Stimulated activated CD8-positive, alpha-beta memory T cell treated with anti-CD3 and anti-CD28 coated beads, Interleukin-7, amount 100 ng/mL, for 1 hour (primary cell): ENCODE measurements at regions not wholly inside any gene's neighbourhood (a gene's known extent, or its start where the extent isn't known, plus 50 kb on each side); places are given as distances from the start of the nearest gene placed in this dataset.

Experiments
- DNase-seq, 2 donors: peaks; one replicate each; pipeline ENCODE4 v3.0.0-alpha.2; 2020; ENCODE audit warnings: low read depth in 2 of 2

DNA sequence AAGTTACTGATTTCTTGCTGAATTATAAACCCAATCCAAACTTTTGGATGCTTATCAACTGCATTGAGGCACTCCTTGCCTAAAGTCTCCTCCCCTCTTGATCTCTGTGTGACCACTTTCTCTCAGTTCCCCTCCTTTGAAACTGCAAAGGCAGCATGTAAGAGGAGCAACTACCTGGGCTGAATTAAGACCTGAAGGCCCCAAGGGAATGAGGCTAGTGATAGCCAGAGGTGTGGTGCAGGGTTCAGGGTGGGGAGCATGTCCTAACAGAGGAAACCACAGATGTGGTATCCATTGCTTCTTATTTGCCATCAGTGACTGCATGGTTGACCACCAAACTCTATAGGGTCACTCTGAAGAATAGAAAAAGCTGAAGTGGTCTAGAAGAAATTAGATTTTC, 557.9 kb downstream of the TNS1 start:
- DNase-seq = no peak

DNA sequence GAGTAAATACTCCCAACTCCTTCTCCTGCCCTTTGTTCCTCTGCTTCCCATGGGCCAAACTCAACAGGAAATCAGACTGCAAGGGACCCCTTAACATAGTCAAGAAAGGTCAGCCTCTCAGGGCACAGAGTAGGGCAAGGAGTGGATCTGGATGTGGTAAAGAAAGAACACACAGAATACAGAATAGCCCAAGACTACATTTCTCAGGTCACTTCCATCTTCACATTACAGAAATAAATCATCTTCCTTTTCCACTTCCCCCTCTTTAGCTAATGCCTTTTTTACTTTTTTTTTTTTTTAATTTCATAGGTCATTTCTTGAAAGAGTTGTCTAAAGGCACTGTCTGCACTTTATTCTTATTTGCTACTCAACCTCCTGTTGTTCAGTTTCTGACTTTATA, 558.3 kb downstream of the TNS1 start:
- no peak for DNase-seq

DNA sequence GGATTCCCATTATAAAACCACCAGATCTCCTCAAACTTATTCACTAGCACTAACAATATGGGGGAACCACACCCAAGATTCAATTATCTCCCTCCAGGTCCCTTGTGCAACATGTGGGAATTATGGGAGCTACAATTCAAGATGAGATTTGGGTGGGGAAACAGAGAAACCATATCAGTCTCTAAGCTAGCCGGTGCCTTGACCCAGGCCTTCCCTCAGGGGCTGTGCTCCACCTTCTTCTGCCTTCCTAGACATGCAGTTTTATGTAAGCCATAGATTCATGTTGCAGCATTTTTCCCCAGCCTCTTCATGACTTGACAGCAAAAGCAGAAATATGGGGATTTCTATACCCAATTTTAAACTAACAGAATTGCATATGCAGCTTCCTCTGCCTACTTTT, 559.2 kb downstream of the TNS1 start:
- no peak for DNase-seq

DNA sequence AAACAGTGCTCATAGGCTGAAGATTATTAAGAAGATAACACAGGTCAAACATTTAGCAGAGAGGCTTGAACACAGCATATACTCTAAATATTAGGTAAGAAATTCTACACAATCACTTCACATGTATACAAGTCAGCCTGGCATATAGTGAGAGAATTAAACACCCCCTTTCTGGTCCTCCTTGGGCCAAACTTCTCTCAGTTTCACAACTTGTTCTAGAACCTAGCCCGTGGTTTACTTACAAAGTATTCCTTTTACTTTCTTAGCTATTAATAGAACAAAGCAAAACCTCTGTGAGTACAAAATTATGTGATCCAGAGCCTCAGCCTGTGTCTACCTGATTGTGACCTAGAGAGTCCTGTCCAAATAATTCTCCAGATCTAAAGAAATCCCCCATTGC, 562.8 kb downstream of the TNS1 start:
- no peak for DNase-seq

DNA sequence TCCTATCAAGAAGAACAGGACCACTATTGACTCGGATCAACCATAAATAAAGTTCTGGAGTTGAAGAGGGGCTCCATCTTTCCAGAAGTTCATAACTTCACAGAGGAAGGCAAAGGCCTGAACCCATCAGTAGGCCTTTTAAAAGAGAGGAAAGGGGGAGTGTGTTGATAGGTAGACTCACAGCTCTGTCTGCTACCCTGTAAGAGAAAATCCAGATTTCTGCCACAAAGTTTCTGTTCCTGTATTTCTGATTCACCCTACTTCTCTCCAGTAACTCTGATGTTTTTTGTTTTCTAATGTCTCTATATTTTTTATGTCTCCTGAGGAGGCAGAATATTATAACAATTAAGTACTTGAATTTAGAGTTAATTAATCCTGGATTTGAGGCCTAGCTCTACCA, 564.0 kb downstream of the TNS1 start:
- no peak for DNase-seq

DNA sequence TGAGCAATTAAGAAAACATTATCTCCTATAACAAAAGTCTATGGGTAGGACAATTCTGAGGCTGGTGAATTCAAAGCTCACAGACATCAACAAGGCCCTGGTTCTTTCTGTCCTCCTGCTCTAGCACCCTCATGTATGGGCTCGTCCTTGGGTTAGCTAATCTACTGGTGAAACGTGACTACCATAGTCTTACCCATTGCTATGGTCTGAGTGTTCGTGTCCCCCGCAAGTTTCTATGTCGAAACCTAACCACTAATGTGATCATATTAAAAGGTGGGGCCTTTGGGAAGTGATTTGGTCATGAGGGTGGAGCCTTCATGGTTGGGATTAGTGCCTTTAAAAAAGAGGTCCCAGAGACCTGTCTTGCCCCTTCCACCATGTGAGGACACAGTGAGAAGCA, 564.7 kb downstream of the TNS1 start:
- no peak for DNase-seq

DNA sequence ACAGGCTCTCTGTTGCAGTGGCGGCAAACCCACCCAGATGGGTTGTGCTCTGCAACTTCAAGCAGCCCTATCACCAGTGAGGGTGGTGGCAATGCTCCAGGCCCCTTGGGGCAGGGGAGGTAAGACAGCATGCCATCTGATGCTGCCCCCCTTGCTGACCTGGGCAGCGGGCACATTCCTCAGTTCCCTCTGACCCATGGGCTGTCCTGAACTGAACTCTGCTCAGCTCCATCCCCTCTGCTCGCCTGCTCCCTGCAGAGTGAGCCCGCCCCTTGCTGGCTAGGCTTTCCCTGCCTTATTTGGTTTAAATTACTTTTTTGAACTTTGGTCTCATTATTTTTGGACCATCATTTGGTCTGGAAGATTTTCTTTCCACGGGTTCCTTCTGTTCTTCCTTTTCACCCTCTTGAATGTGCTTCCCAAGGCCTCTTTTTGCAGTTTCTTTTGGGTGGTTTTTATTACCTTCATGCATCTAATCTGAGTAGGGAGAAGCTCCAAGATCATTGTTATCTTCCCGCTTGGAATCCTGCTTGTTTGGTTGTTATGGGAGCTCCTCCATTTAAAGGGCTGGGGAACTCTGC, 565.4 kb downstream of the TNS1 start:
- no peak for DNase-seq

DNA sequence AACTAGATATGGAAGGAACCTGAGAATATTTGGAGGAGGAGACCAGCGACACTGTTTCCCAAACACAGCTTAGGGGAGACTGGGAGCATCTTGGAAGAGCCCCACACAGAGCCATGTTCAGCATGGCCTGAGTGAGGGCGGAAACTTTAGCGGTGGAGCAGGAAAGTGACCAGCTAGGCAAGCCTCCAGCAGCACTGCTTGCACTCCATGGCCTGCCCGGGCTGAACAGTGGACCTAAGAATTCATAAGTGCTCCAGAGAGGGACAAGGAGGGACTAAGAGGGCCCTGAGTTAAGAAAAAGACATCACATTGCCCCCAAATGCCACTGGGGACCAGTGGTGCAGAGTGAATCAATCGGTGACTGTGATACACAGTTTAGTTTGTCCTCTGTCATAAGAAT, 566.4 kb downstream of the TNS1 start:
- no peak for DNase-seq

DNA sequence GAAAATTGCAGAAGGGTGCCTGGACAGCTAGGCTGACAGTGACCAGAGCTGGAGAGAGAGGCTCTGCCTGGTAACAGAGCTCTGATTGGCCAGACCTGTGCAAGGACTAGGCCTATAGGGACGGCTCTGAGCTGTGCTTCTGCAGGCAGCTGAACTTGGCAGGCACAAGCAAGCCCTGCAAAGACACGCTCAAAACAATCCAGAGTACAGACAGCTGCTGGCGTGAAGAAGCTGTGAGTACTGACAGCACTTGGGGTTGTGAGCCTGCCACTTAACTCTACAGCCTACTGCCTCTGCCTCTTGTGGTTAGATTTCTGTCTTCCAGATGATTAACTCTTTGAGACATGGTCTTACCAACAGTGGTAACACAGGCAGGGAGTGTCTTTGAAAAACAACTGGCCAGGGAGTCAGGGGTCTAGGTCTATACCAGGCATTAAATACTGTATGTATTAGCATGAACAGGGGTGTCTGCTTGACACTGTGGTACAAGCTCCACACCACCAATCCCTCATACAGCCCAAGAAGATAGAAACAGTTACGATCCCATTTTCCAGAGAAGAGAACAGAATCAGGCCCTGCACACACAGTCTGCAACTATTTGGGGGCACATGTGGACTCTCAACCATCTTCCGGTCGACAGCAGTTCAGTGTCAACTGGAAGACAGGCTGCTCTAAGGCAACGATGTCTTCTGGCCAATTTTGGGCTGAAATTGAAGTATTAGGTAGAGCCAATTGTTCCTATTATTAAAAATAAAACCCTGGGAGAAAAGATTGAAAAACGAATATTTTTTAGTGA, 568.4 kb downstream of the TNS1 start:
- DNase-seq = no peak

DNA sequence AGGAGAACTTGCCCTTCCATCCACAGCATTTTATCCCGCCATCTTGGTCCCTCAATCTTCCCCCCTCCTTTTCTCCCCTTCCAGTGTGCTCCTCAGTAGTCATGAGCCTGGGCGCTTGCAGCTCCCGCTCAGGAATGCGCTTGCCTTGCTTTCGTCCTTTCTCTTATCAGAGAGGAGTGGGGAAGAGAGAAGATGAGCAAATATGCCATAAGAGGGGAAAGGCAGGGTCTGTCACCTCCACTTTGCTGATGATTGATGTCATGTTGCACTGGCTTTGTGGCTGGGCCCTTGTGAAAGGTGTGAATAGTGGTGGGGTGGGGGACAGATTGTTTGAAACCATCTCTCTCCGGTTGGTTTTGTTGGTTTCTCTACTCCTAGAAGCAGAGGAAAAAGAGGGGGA, 569.3 kb downstream of the TNS1 start:
- DNase-seq = no peak

DNA sequence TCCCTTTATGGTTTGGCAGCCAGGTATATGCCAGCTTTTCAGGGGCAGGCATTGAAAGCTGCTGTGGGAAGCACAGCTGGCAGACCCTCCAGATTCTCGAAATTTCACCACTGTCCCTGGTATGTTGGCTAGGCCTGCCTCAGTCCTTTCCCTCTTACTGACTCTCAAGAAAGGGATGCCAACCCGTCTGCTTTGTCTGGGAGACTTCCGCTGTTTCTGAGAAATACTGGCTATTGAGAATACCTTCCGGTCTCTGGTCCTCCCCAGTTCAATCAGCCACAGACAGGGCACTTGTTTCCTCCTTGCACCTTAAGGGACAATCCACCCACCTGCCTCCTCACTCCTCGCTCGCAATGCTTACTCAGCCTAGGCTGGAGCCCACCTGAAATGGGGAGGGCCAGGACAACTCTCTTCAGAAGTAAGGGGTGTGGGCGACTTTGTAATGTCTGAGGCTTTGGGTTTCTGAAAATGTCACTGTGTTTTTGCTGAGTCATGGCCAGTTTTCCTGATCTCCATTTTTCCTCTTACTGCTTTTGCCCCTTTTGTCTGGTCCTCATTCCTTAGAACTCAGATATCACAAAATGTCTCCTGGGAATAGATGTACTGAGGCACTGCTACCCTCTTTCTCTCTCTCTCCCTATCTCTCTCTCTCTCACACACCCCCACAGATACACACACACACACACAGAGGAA, 571.1 kb downstream of the TNS1 start:
- no peak for DNase-seq

DNA sequence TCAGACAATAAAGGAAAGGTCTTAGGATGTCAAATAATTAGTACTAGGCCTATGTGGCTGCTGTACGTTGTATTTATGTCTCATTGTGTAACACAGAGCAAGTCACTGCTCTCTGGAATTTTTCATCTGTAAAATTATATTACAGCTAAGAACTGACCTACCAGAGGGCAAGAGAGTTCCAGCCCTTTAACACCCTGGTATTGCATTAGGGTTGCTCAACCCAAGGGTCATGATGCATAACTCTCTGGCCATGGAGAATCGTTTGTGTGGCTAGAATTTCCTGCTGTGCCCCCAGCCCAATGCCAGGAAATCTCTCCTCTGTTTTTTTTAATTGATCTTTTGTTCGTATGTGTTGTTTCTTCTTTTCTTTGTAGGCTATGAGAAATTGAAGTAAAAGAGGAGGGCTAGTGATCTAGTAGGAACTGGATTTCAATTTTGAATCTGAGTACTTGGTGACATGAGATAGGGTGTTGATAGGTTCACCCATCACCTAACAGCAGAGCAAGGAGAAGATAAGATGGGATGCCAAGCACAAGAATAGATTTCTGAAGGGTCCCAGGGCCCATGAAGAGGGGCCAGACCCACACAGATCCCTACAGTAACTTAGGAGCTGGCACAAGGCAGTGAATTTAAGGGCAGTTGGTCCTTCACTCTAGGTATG, 571.2 kb upstream of the TNP1 start:
- DNase-seq = no peak

DNA sequence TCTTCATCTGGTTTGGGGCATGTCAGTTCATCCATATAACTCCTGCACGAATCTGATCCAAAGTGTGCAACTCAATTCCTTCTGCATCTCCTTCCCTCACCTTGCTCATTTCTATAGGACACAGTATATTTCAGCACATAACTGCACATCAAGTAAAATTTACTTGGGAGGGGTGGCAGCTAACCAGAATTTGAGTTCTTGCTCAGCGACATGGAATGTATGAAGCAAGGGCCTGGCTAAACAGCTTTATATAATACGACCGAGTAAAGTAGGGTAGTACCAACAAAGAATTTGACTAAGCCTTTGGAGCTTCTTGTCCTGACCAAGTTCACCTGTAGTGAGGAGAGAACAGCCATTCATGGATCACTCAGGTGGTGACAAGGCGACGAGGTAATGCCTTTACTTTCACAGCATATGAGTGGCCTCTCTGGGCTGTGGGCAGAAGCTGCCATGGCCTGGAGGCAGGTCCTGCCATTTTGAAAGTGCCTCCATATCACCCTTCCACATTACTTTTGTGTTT, 570.2 kb upstream of the TNP1 start:
- DNase-seq = no peak

DNA sequence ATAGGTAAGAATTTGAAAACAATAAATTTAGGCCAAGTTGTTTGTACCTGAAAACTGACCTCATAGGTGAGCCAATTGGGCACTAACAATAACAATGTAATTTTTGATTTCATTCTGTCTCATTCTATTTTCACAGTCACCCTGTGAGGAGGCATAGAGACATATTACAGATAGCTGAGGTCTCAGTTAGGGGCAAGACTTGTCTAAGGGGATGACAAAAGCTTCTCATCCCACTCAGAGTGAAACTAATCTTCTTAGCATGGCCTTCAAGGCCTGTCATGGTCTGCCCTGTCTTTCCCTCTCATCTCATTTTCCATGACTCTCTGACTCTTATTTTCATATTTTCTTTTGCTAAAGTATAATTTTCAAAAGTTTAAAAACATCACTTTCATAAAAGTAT, 562.0 kb upstream of the TNP1 start:
- no peak for DNase-seq

DNA sequence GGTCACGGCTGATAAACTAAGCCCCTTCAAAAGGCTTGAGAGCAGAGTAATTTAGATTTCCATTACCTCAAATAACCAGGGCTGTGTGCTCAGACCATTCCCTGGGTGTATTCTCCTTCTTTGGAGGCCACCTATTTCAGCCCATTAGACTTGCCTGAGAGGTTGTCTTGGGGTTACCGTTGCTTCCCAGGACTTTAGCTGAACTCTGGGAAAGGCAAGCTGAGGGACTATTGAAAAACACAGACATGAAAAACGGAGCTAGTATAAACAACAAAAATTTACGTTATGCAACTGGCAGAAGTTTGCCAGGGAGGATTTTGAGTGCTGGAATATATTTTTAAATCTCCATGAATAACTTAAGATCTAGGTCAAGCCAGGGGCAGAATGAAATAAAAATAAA, 561.0 kb upstream of the TNP1 start:
- no peak for DNase-seq

DNA sequence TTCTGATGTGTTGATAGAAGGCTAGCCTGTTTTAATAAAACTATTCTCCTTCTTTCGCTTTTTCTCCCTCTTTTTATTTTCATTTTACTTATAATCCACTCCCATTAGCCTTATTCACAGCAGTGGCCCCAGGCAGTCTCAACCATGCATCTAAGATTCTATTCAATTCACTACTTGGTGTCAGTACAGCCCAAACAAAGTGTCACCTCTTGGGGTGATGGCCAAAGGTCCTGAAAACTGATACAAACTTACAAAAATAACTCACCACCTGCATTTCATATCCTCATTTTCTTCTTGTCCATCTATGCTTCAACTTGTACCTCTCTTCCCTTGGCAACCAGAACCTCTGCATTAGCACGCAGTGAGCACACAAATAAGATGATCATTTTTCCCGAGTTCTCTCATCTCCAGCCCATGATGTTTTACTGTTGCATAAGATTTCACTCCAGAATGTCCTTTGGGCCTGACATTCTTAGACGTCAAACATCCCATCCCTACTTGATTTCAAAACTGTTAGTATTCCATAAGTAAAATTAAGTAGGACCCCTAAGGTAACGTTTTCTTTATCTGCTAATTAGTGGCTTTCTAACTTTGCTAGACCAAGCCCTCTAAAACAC, 559.3 kb upstream of the TNP1 start:
- no peak for DNase-seq

DNA sequence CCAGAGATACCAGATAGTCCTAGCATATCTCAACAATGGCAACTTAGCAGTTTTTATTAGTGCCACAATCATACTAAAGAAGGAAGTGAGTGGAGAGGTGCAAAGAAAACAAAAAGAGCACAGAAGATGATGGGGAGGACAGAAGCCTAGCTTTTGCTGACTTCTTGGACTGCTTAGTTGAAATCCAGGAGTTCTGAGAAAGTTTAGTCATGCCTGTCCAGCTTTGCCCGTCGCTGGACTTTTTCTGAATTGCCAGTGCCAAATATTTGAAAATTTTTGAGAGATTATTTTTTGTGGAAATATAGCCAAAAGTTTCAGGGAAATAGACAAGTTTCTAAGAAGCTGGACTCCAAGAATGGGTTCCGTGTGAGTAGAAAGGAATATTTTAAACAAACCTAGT, 558.7 kb upstream of the TNP1 start:
- no peak for DNase-seq

DNA sequence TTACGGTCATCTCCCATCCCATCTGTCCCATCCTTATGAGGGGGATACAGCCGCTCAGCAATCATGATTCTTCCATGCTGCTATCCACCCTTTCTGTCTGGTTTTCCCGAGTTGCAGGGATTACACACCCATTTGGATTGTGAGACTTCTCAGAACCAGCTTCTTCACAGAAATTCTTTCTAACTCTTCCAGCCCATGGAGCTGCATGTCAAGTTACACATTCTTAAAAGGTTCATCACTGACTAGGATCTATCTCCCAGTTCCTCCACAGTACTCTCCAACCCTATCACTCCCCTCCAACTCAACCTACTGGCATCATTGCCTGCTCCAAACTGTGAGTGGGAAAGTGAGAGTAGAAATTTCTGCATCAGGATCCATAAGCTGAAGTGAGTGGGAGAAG, 558.2 kb upstream of the TNP1 start:
- no peak for DNase-seq

DNA sequence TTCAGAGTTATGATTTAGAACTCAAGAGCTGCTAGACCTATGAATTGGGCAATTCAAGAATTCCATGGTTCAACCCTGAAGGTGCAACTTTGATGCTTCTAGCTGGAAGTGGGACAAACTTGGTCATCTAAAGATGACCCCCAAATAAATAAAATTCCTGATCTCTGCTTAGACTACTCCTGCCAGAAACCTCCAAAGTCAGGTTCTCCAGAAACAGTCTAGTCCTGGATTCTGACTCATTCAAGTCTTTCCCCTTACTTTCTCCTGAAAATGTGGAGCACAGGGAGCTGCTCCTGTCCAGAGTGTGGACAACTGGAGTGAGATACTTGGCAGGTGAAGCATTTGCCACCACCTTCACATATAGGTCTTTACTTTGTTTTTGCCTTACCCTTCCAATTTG, 557.7 kb upstream of the TNP1 start:
- DNase-seq = no peak

DNA sequence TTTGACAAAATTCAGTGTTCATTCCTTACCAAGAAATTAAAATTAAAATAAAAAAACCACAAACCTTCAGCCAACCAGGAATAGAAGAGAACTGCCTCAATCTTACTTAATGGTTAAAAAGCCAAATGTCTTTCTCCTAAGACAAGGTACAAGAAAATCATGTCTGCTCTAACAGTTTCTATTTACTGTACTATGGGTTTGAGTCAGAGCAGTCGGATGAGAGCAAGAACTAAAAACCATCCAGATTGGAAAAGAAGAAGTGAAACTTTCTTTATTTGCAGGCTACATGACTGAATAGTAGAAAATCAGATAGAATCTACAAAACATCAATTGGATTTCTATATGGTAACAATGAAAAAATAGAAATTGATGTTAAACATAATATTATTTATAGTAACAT, 555.5 kb upstream of the TNP1 start:
- DNase-seq = no peak

DNA sequence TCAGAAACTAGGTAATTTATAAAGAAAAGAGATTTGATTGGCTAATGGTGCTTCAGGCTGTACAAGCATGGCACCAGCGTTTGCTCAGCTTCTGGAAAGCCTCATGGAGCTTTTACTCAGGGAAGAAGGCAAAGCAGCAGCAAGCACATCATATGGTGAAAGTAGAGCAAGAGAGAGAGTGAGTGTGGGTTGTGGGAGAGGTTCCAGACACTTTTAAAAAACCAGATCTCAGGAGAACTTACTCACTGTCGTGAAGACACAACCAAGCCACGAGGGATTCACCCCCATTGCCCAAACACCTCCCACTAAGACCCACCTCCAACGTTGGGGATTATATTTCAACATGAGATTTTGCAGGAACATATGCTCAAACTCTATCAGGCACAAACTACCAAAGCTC, 554.6 kb upstream of the TNP1 start:
- DNase-seq = no peak

DNA sequence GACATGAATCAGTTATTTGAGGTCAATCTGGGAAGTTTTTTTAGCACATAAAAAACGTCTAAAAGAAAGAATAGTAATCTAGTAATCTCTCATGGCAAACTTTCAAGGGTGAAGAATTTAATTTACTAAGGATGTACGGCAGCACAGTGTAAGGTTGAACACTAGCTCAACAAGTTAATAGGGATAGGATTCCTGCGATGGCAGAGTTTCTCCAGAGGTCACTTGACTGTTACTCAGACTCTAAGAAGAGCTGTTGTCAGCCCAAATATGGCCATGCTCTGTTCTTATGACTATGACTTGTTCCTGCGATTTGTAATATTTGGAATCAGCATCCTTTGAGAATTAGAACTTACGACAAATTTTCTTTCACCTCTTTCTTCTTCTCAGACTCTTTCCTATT, 553.3 kb upstream of the TNP1 start:
- DNase-seq = no peak
